Fibroblast of skin of right quadriceps (primary cell): ENCODE measurements at regions not wholly inside any gene's neighbourhood (a gene's known extent, or its start where the extent isn't known, plus 50 kb on each side); places are given as distances from the start of the nearest gene placed in this dataset.

Experiments used
- DNase-seq: peaks from one replicate; pipeline ENCODE4 v3.0.0-alpha.2; 2013

- DNase-seq: peak; percentile 56
Measured at GRCh38 chr3:193829781-193830180, 236.8 kb downstream of the OPA1 start.

- no peak for DNase-seq
Measured at GRCh38 chr3:193830791-193831191, 237.8 kb downstream of the OPA1 start.

- DNase-seq: no peak
Measured at GRCh38 chr3:193831495-193832455, 238.8 kb downstream of the OPA1 start.

GRCh38 chr3:193832833-193833413 is 239.9 kb downstream of the OPA1 start:
- DNase-seq: no peak

- no peak for DNase-seq
Measured at GRCh38 chr3:193833592-193833991, 240.6 kb downstream of the OPA1 start.

GRCh38 chr3:193835414-193835813 is 242.4 kb downstream of the OPA1 start:
- DNase-seq: no peak

GRCh38 chr3:193836511-193836910 is 243.5 kb downstream of the OPA1 start:
- no peak for DNase-seq

- no peak for DNase-seq
Measured at GRCh38 chr3:193836918-193837317, 243.9 kb downstream of the OPA1 start.

GRCh38 chr3:193837347-193837827 is 244.4 kb downstream of the OPA1 start:
- DNase-seq: no peak

GRCh38 chr3:193840111-193840641 is 247.2 kb downstream of the OPA1 start:
- no peak for DNase-seq

- no peak for DNase-seq
Measured at GRCh38 chr3:193841581-193841980, 248.6 kb downstream of the OPA1 start.

- DNase-seq: no peak
Measured at GRCh38 chr3:193842029-193842798, 249.2 kb downstream of the OPA1 start.

- DNase-seq: no peak
Measured at GRCh38 chr3:193842832-193843473, 249.9 kb downstream of the OPA1 start.

- no peak for DNase-seq
Measured at GRCh38 chr3:193843474-193844301, 250.7 kb downstream of the OPA1 start.

- DNase-seq: no peak
Measured at GRCh38 chr3:193844472-193844871, 251.5 kb downstream of the OPA1 start.

GRCh38 chr3:193845144-193845543 is 252.1 kb downstream of the OPA1 start:
- no peak for DNase-seq

GRCh38 chr3:193846569-193846968 is 253.6 kb downstream of the OPA1 start:
- DNase-seq: no peak

- no peak for DNase-seq
Measured at GRCh38 chr3:193847402-193847801, 254.4 kb downstream of the OPA1 start.

- no peak for DNase-seq
Measured at GRCh38 chr3:193848547-193848946, 255.5 kb downstream of the OPA1 start.

- no peak for DNase-seq
Measured at GRCh38 chr3:193850084-193850619, 257.1 kb downstream of the OPA1 start.

GRCh38 chr3:193851428-193851847 is 258.4 kb downstream of the OPA1 start:
- no peak for DNase-seq
